GM06990 (cell line): ENCODE measurements at regions not wholly inside any gene's neighbourhood (a gene's known extent, or its start where the extent isn't known, plus 50 kb on each side); places are given as distances from the start of the nearest gene placed in this dataset.

Experiments
- DNase-seq: peaks from one replicate; pipeline ENCODE4 v3.0.0-alpha.2; 2011; ENCODE audit not compliant: insufficient read length; ENCODE audit errors: extremely low read depth
- H3K27me3 ChIP-seq: replicated peaks from 2 replicates; pipeline ENCODE4 v1.6.0; 2011; ENCODE audit warnings: low read length; ENCODE audit not compliant: control insufficient read depth, insufficient read depth
- H3K36me3 ChIP-seq: 2 replicates; pipeline ENCODE4 v1.5.1; 2011; ENCODE audit warnings: low read length; ENCODE audit not compliant: control insufficient read depth, insufficient read depth
- H3K4me3 ChIP-seq: replicated peaks from 2 replicates; pipeline ENCODE4 v1.5.1; 2011; ENCODE audit warnings: low read depth, mild to moderate bottlenecking, control low read depth, low read length
- TF ChIP-seq, protein P1 (sequence below): IDR thresholded peaks from 2 replicates; pipeline ENCODE4 v1.5.1; 2011; ENCODE audit warnings: low read length, control low read depth, mild to moderate bottlenecking, inconsistent platforms; ENCODE audit not compliant: insufficient read depth, poor library complexity, severe bottlenecking

DNA sequence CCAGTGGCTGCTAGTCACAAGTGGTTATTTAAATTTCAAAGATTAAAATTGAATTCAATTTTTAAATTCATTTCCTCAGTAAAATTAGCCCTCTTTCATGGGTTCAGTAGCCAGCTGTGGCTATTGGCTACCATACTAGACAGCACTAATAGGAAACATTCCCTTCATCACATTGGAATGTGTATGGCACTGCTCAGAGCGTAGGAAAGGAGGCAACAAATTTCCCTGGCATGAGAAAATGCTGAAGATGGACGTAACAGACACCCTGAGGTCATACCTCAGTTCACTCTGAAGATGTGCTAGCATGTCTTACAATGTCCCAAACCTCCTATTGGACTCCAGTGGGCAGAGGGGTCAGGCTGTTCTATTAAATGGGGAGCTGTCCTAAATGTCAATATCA lies 96.4 kb downstream of the C1QL2 start:
- TF ChIP-seq, protein P1, sequence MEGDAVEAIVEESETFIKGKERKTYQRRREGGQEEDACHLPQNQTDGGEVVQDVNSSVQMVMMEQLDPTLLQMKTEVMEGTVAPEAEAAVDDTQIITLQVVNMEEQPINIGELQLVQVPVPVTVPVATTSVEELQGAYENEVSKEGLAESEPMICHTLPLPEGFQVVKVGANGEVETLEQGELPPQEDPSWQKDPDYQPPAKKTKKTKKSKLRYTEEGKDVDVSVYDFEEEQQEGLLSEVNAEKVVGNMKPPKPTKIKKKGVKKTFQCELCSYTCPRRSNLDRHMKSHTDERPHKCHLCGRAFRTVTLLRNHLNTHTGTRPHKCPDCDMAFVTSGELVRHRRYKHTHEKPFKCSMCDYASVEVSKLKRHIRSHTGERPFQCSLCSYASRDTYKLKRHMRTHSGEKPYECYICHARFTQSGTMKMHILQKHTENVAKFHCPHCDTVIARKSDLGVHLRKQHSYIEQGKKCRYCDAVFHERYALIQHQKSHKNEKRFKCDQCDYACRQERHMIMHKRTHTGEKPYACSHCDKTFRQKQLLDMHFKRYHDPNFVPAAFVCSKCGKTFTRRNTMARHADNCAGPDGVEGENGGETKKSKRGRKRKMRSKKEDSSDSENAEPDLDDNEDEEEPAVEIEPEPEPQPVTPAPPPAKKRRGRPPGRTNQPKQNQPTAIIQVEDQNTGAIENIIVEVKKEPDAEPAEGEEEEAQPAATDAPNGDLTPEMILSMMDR: no peak
- Histone ChIP-seq H3K27me3 (no peaks in the 10 kb centered on the region), H3K4me3 (no peak overlapping the region), H3K36me3 (no peaks in the 10 kb centered on the region)
- no peak for DNase-seq

DNA sequence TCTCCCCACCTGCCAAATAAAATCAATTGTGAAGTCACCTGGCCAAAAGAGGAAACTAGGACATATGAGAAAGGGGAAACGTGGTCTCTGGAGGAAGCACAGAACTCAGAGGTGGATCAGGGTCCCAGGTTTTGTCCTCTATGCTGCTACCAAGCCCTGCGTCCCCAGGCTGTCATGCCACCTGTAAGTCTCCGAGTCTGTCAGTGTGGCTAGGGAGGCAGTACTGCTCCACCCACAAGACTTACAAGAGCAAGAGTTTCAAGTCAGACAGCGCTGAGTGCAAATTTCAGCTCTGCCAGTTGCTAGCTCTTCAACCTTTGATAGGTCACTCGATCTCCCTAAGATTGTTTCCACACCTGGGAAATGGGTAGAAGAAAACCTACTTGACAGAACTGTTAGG lies 98.6 kb downstream of the C1QL2 start:
- TF ChIP-seq, protein P1: no peak
- Histone ChIP-seq H3K36me3 (no peaks in the 10 kb centered on the region), H3K4me3 (no peak overlapping the region), H3K27me3 (no peaks in the 10 kb centered on the region)
- DNase-seq: no peak

DNA sequence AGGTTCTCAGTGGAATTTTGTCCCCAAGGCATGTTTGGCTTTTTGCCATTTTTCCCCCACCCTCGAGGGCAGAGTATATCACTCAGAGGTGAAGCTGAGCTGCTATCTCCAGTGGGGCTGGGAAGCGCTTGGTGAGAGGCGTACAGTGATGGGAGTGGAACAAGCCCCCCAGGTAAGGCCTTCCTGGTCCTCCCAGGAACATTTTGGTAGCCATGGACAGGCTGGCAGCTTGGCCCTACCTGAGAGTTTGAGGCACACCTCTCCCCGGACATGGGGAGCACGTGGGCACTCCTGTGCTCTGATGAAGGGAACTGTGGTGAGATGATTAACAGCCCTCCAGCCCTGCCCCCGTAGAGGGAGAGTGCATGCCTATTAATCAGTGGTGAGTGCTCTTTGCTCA lies 99.3 kb downstream of the C1QL2 start:
- H3K27me3 ChIP-seq: no peaks in the 10 kb centered on the region
- H3K36me3 ChIP-seq: no peaks in the 10 kb centered on the region
- H3K4me3 ChIP-seq: no peak overlapping the region
- TF ChIP-seq, protein P1: no peak
- DNase-seq: no peak

DNA sequence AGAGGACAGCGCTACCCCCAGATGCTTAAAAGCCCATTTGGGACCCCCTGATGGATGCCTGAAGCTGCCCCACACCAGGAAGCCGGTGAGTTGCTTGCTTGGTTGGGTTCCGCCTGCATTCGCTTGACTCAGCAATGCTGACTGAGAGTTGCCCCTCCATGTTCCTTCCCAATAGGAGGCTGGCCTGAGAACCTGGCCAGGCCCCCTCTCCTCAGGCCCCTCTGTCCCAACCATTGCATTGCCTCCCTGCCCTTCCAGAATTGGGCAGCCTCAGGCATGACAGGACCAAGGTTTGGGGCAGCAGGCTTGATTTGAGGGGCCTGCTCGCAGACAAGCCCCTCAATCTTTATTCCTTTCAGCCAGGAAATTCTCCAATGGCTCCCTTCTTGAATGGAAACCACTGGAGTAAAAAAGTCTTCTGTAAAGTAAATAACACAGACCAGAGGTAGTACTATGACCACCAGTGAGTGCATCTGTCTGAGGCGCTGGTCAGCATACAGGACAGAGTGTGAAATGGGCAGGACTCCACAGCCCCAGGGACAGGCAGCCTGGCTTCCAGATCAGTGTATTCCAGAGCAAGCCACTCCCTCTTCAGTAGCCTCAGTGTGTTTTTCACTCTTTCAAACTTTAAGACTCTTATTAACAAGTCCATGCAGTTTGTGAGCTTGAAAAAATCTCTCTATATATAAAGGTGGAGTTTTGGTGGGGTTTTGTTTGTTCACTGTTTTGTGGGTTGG lies 104.7 kb downstream of the C1QL2 start:
- Histone ChIP-seq H3K27me3 (no peaks in the 10 kb centered on the region; the same call in 1 of the 2 replicates), H3K36me3 (no peaks in the 10 kb centered on the region), H3K4me3 (no peak overlapping the region)
- DNase-seq: no peak
- TF ChIP-seq, protein P1: no peak

DNA sequence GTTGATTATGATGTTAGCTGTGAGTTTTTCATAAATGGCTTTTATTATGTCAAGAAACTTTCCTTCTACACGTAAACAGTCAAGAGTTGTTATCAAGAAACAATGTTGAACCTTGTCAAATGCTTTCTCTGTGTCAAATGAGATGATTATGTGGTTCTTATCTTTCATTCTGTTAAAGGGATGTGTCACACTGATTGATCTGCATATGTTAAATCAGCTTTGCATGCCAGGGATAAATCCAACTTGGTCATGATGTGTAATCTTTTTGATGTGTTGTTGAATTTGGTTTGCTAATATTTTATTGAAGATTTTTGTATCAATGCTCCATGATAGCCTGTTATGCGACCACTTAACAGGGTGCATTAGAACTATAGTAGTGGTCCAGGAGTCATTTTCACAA lies 107.3 kb downstream of the C1QL2 start:
- no peak for DNase-seq
- Histone ChIP-seq H3K36me3 (no peaks in the 10 kb centered on the region), H3K4me3 (no peak overlapping the region), H3K27me3 (no peaks in the 10 kb centered on the region; the same call in 1 of the 2 replicates)
- TF ChIP-seq, protein P1: no peak
